ENCODE measurements at regions not wholly inside any gene's neighbourhood (a gene's known extent, or its start where the extent isn't known, plus 50 kb on each side); places are given as distances from the start of the nearest gene placed in this dataset.

- no peak overlapping the region for H3K27ac ChIP-seq (ENCODE audit: low read depth in 1 of 2, low read length in 2 of 2)
- H3K9me3 ChIP-seq (replicated peaks in 1 of 2; ENCODE audit: control insufficient read depth in 1 of 2, insufficient read depth in 1 of 2, low read length in 2 of 2): peaks cover 4 to 6% of the 10 kb centered on the region in 2 donors
- Mint-ChIP-seq H3K27me3 (ENCODE audit: low read depth in 3 of 3) (no peaks in the 10 kb centered on the region), H3K4me3 (no peak overlapping the region), H3K9me3 (peaks cover 1 to 19% (median 9%) of the 10 kb centered on the region in 7 donors), H3K36me3 (no peaks in the 10 kb centered on the region), H3K4me1 (no peaks in the 10 kb centered on the region), H3K27ac (no peak overlapping the region)
- intact Hi-C loops (cut with micrococcal nuclease): no loop called here
- H2AFZ ChIP-seq (ENCODE audit: insufficient read depth, low read depth, low read length, poor library complexity, severe bottlenecking): no peak overlapping the region
- H3K27me3 ChIP-seq (ENCODE audit: control insufficient read depth in 2 of 2, insufficient read depth in 2 of 2, low read length in 2 of 2): no peaks in the 10 kb centered on the region
- no peaks in the 10 kb centered on the region for H4K20me1 ChIP-seq (ENCODE audit: insufficient read depth, low read length)
- no peak overlapping the region for H3K4me2 ChIP-seq (replicated peaks; ENCODE audit: extremely low read depth, low read length, poor library complexity, severe bottlenecking)
- H3K4me1 ChIP-seq (ENCODE audit: control insufficient read depth in 1 of 2, insufficient read depth in 2 of 2, low read length in 2 of 2): no peaks in the 10 kb centered on the region
- H3K36me3 ChIP-seq (replicated peaks in 1 of 2; ENCODE audit: control insufficient read depth in 1 of 2, insufficient read depth in 2 of 2, low read length in 2 of 2): no peaks in the 10 kb centered on the region
- no peak overlapping the region for H3K4me3 ChIP-seq (replicated peaks in 1 of 3; ENCODE audit: low read depth in 2 of 3, low read length in 3 of 3)
- TF ChIP-seq CTCF (IDR thresholded peaks at IDR 0.05): no peak
- no peak for DNase-seq
- H3K79me2 ChIP-seq (ENCODE audit: insufficient read depth, low read length): no peaks in the 10 kb centered on the region
- no peak overlapping the region for H3K9ac ChIP-seq (ENCODE audit: insufficient read depth, low read length, poor library complexity, severe bottlenecking)
Measured at GRCh38 chr4:179291657-179292056, 1849.4 kb upstream of the AGA start.

GRCh38 chr4:179292468-179292867, 1850.2 kb upstream of the AGA start:
- H3K27me3 ChIP-seq (ENCODE audit: control insufficient read depth in 2 of 2, insufficient read depth in 2 of 2, low read length in 2 of 2): no peaks in the 10 kb centered on the region
- H3K4me2 ChIP-seq (replicated peaks; ENCODE audit: extremely low read depth, low read length, poor library complexity, severe bottlenecking): no peak overlapping the region
- H3K27me3 Mint-ChIP-seq (ENCODE audit: low read depth in 3 of 3): no peaks in the 10 kb centered on the region
- H3K4me3 Mint-ChIP-seq: no peak overlapping the region
- H3K9me3 Mint-ChIP-seq: peaks cover 0 to 11% (median 8%) of the 10 kb centered on the region in 7 donors
- H3K9me3 ChIP-seq (replicated peaks in 1 of 2; ENCODE audit: control insufficient read depth in 1 of 2, insufficient read depth in 1 of 2, low read length in 2 of 2): peaks cover 4 to 6% of the 10 kb centered on the region in 2 donors
- H3K79me2 ChIP-seq (ENCODE audit: insufficient read depth, low read length): no peaks in the 10 kb centered on the region
- H3K4me1 Mint-ChIP-seq: no peaks in the 10 kb centered on the region
- intact Hi-C loops (cut with micrococcal nuclease): no loop called here
- H3K4me3 ChIP-seq (replicated peaks in 1 of 3; ENCODE audit: low read depth in 2 of 3, low read length in 3 of 3): no peak overlapping the region
- H4K20me1 ChIP-seq (ENCODE audit: insufficient read depth, low read length): no peaks in the 10 kb centered on the region
- no peaks in the 10 kb centered on the region for H3K36me3 ChIP-seq (replicated peaks in 1 of 2; ENCODE audit: control insufficient read depth in 1 of 2, insufficient read depth in 2 of 2, low read length in 2 of 2)
- DNase-seq: no peak
- no peak overlapping the region for H3K9ac ChIP-seq (ENCODE audit: insufficient read depth, low read length, poor library complexity, severe bottlenecking)
- H3K36me3 Mint-ChIP-seq: no peaks in the 10 kb centered on the region
- no peak overlapping the region for H2AFZ ChIP-seq (ENCODE audit: insufficient read depth, low read depth, low read length, poor library complexity, severe bottlenecking)
- H3K27ac ChIP-seq (ENCODE audit: low read depth in 1 of 2, low read length in 2 of 2): no peak overlapping the region
- 85% methylated on average over 1 of the region's 1 CpG for WGBS (ENCODE audit: insufficient coverage)
- no peak for TF ChIP-seq CTCF (IDR thresholded peaks at IDR 0.05)
- H3K27ac Mint-ChIP-seq: no peak overlapping the region
- H3K4me1 ChIP-seq (ENCODE audit: control insufficient read depth in 1 of 2, insufficient read depth in 2 of 2, low read length in 2 of 2): no peaks in the 10 kb centered on the region

All from CD14-positive monocyte (primary cell).